Ascending aorta (tissue), 2 donors: ENCODE measurements at regions not wholly inside any gene's neighbourhood (a gene's known extent, or its start where the extent isn't known, plus 50 kb on each side); places are given as distances from the start of the nearest gene placed in this dataset.

Source experiments
- DNase-seq, 2 donors: peaks; one replicate each; pipeline ENCODE4 v3.0.0-alpha.2; 2019; ENCODE audit warnings: low spot score in 2 of 2
- H3K27ac ChIP-seq, 2 donors: fragments of 200-600 bp; sonication (generic); one replicate each; pipeline ENCODE4 v1.5.1; 2016 to 2017; ENCODE audit warnings: mild to moderate bottlenecking in 1 of 2
- H3K27me3 ChIP-seq: fragments of 200-600 bp; sonication (generic); one replicate; pipeline ENCODE4 v1.5.1; 2017
- H3K36me3 ChIP-seq, 2 donors: fragments of 200-600 bp; sonication (generic); one replicate each; pipeline ENCODE4 v1.5.1; 2016
- H3K4me1 ChIP-seq, 2 donors: fragments of 200-600 bp; sonication (generic); one replicate each; pipeline ENCODE4 v1.5.1; 2016 to 2017; ENCODE audit warnings: mild to moderate bottlenecking in 1 of 2
- H3K4me3 ChIP-seq, 2 donors: fragments of 200-600 bp; sonication (generic); one replicate each; pipeline ENCODE4 v1.5.1; 2016 to 2017; ENCODE audit warnings: mild to moderate bottlenecking in 1 of 2
- H3K9me3 ChIP-seq, 2 donors: fragments of 200-600 bp; sonication (generic); one replicate each; pipeline ENCODE4 v1.5.1; 2016
- CTCF ChIP-seq, 3 experiments: fragments of 200-600 bp in 2 of 3; fragments of 450-650 bp in 1 of 3; sonication (generic) in 2 of 3; IDR thresholded peaks; one replicate each; pipeline ENCODE4 v1.5.1; 2016 to 2019; ENCODE audit warnings: antibody characterized with exemption in 3 of 3, mild to moderate bottlenecking in 1 of 3, moderate library complexity in 1 of 3
- intact Hi-C: fragments of 100-400 bp; cut with DNase I; formaldehyde crosslinking; loops from one replicate; pipeline ENCODE4 v1.15.1; 2023

- intact Hi-C loops = no loop called here
- TF ChIP-seq CTCF (IDR thresholded peaks at IDR 0.05) = no peak
These were observed 1336.1 kb upstream of the CDH9 start for GRCh38 chr5:28374492-28374967.

DNA sequence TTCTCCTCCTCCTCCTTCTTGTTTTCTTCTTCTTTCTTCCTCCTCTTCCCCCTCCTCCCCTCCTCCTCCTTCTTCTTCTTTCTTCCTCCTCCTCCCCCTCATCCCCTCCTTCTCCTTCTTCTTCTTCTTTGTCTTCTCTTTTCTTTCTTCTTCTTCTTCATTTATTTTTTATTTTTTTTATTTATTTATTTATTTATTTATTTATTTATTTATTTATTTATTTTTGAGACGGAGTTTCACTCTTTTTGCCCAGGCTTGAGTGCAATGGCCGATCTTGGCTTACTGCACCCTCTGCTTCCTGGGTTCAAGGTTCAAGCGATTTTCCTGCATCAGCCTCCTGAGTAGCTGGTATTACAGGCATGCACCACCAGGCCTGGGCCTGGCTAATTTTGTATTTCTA is 1332.5 kb upstream of the CDH9 start:
- no peak overlapping the region for H3K4me3 ChIP-seq
- H3K27ac ChIP-seq = no peak overlapping the region
- no peaks in the 10 kb centered on the region for H3K4me1 ChIP-seq
- H3K9me3 ChIP-seq = no peaks in the 10 kb centered on the region
- no peak for DNase-seq
- H3K27me3 ChIP-seq = no peaks in the 10 kb centered on the region
- H3K36me3 ChIP-seq = no peaks in the 10 kb centered on the region
- no peak for TF ChIP-seq CTCF (IDR thresholded peaks at IDR 0.05)
- intact Hi-C loops = no loop called here

More at GRCh38 chr5:28374492-28374967, 1336.1 kb upstream of the CDH9 start:
- Histone ChIP-seq H3K27me3 (no peaks in the 10 kb centered on the region), H3K4me3 (no peak overlapping the region), H3K9me3 (no peaks in the 10 kb centered on the region), H3K36me3 (no peaks in the 10 kb centered on the region), H3K27ac (no peak overlapping the region), H3K4me1 (no peaks in the 10 kb centered on the region)
- DNase-seq = no peak

DNA sequence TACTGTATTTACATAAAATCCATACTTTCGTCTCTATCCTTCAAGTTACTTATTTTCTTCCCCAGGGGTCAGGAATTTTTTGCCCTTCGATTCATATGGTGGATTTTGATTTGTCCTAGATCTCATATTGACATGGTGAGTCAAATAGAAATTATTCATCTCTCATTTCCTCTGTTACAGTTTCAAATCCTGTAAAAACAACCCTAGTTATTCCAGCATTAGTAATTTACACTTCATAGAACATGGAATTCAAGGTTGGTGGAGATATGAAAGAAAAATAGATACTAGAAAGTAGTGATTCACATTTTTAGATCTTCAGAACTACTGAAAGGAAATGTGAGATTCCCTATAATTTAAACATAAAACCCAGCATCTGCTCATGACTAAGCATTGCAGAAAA is 1331.0 kb upstream of the CDH9 start:
- Histone ChIP-seq H3K4me3 (no peak overlapping the region), H3K27ac (no peak overlapping the region), H3K36me3 (no peaks in the 10 kb centered on the region), H3K4me1 (no peaks in the 10 kb centered on the region), H3K27me3 (no peaks in the 10 kb centered on the region), H3K9me3 (no peaks in the 10 kb centered on the region)
- intact Hi-C loops = no loop called here
- no peak for DNase-seq
- TF ChIP-seq CTCF (IDR thresholded peaks at IDR 0.05) = no peak

DNA sequence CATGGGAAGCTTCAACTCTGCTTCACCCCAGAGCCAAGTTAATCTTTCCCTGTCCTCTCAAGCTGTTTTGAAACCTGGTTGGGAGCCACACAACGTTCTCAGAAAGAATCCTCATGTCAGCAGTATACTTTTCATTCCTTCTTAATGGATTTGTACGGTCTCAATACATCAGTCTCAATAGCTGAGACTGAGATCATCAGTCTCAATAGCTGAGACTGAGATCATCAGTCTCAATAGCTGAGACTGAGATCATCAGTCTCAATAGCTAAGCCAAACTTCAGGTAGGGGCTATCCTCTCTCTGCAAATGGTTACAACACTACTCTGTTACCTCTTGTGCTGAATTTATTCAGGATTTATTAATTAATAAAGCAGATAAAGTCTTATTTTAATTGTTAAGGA is 1317.4 kb upstream of the CDH9 start:
- H3K9me3 ChIP-seq = peaks cover 0 to 12% of the 10 kb centered on the region in 2 donors
- no peak for TF ChIP-seq CTCF (IDR thresholded peaks at IDR 0.05)
- no peaks in the 10 kb centered on the region for H3K36me3 ChIP-seq
- no peak for DNase-seq
- no peak overlapping the region for H3K4me3 ChIP-seq
- H3K4me1 ChIP-seq = no peaks in the 10 kb centered on the region
- intact Hi-C loops = no loop called here
- no peaks in the 10 kb centered on the region for H3K27me3 ChIP-seq
- H3K27ac ChIP-seq = no peak overlapping the region

- TF ChIP-seq CTCF (IDR thresholded peaks at IDR 0.05) = no peak
- Histone ChIP-seq H3K36me3 (no peaks in the 10 kb centered on the region), H3K9me3 (peaks cover 0 to 7% of the 10 kb centered on the region in 2 donors), H3K4me3 (no peak overlapping the region), H3K4me1 (no peaks in the 10 kb centered on the region), H3K27ac (no peak overlapping the region), H3K27me3 (no peaks in the 10 kb centered on the region)
- intact Hi-C loops = no loop called here
- no peak for DNase-seq
These were observed 1308.3 kb upstream of the CDH9 start for GRCh38 chr5:28346696-28347095.

DNA sequence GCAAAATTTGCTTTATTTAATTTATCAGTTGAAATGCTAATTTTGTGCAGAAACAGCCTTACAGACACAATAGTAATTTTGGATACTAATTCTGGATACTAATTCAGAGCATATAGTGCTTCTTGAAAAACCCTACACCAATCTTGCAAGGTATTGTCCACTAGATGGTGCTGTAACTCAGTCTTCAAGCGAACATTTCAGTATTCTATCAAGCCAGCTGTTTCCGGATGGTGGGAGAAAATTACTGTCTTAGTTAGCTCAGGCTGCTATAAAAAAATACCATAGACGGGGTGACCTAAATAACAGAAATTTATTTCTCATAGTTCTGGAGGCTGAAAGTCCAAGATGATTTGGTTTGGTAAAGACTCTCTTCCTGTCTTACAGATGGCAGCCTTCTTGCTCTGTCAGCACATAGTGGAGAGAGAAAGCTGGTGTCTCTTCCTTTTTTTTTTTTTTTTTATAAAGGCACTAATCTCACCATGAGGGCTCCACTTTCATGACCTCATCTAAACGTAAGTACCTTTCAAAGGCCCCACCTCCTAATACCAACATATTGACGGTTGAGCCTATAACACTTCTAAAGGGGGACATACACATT is 1306.5 kb upstream of the CDH9 start:
- TF ChIP-seq CTCF (IDR thresholded peaks at IDR 0.05) = peak in 1 of 3 experiments; percentile 29
- no peaks in the 10 kb centered on the region for H3K36me3 ChIP-seq
- intact Hi-C loops = no loop called here
- H3K27ac ChIP-seq = no peak overlapping the region
- no peak for DNase-seq
- H3K27me3 ChIP-seq = no peaks in the 10 kb centered on the region
- no peaks in the 10 kb centered on the region for H3K4me1 ChIP-seq
- no peak overlapping the region for H3K4me3 ChIP-seq
- no peaks in the 10 kb centered on the region for H3K9me3 ChIP-seq
